ENCODE measurements at regions not wholly inside any gene's neighbourhood (a gene's known extent, or its start where the extent isn't known, plus 50 kb on each side); places are given as distances from the start of the nearest gene placed in this dataset.

GRCh38 chr14:56962444-56963080, 152.3 kb upstream of the OTX2 start:
- no peaks in the 10 kb centered on the region for H3K27me3 ChIP-seq
- no peak overlapping the region for H3K4me3 ChIP-seq
- H3K4me1 ChIP-seq = no peaks in the 10 kb centered on the region
- no peak for DNase-seq (ENCODE audit: low spot score in 2 of 2)
- intact Hi-C loops (cut with DNase I) = loop anchor here (5.0 kb wide), 1 partner anchor 490 kb away; no protein-coding TSS in a partner anchor
- TF ChIP-seq CTCF (IDR thresholded peaks at IDR 0.05) = no peak
- H3K9me3 ChIP-seq = no peaks in the 10 kb centered on the region
- no peaks in the 10 kb centered on the region for H3K36me3 ChIP-seq
- H3K27ac ChIP-seq = no peak overlapping the region

- H3K27ac ChIP-seq = no peak overlapping the region
- no peak for TF ChIP-seq CTCF (IDR thresholded peaks at IDR 0.05)
- H3K27me3 ChIP-seq = no peaks in the 10 kb centered on the region
- H3K36me3 ChIP-seq = no peaks in the 10 kb centered on the region
- H3K9me3 ChIP-seq = no peaks in the 10 kb centered on the region
- H3K4me1 ChIP-seq = no peaks in the 10 kb centered on the region
- no peak for DNase-seq (ENCODE audit: low spot score in 2 of 2)
- no peak overlapping the region for H3K4me3 ChIP-seq
- intact Hi-C loops (cut with DNase I) = loop anchor here (5.0 kb wide), 1 partner anchor 492 kb away; no protein-coding TSS in a partner anchor
These were observed 149.6 kb upstream of the OTX2 start for GRCh38 chr14:56959869-56960268.

- no peak for TF ChIP-seq CTCF (IDR thresholded peaks at IDR 0.05)
- Histone ChIP-seq H3K27me3 (no peaks in the 10 kb centered on the region), H3K4me3 (no peak overlapping the region), H3K36me3 (no peaks in the 10 kb centered on the region), H3K4me1 (no peaks in the 10 kb centered on the region), H3K9me3 (no peaks in the 10 kb centered on the region), H3K27ac (no peak overlapping the region)
- intact Hi-C loops (cut with DNase I) = no loop called here
- DNase-seq (ENCODE audit: low spot score in 2 of 2) = no peak
These were observed 148.8 kb upstream of the OTX2 start for GRCh38 chr14:56959121-56959520.

GRCh38 chr14:56956182-56956581, 145.9 kb upstream of the OTX2 start:
- intact Hi-C loops (cut with DNase I) = no loop called here
- H3K9me3 ChIP-seq = no peaks in the 10 kb centered on the region
- DNase-seq (ENCODE audit: low spot score in 2 of 2) = no peak

DNA sequence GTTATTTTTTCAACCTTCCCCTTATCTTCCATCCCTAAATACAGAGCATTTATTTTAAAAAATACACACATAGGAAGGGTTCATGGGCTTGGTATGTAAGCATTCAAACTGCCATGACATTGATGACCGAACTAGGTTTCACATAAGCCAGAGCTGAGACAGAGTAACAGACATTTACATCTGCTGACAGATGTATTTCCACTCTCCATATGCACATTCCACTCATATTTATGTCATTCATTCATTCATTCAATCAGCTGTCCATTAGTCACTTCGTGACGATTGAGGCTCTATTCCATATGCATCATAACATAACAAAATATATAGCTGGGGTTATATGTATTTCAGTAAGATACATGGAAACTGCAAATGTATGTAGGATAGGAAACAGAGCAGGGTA, 145.5 kb upstream of the OTX2 start:
- no peak overlapping the region for H3K4me3 ChIP-seq
- no peak for TF ChIP-seq CTCF (IDR thresholded peaks at IDR 0.05)
- no peaks in the 10 kb centered on the region for H3K9me3 ChIP-seq
- no peaks in the 10 kb centered on the region for H3K27me3 ChIP-seq
- DNase-seq (ENCODE audit: low spot score in 2 of 2) = no peak
- intact Hi-C loops (cut with DNase I) = no loop called here
- H3K36me3 ChIP-seq = no peaks in the 10 kb centered on the region
- H3K27ac ChIP-seq = no peak overlapping the region
- H3K4me1 ChIP-seq = no peaks in the 10 kb centered on the region

More at GRCh38 chr14:56956182-56956581, 145.9 kb upstream of the OTX2 start:
- Histone ChIP-seq H3K36me3 (no peaks in the 10 kb centered on the region), H3K27me3 (no peaks in the 10 kb centered on the region), H3K4me1 (no peaks in the 10 kb centered on the region), H3K27ac (no peak overlapping the region), H3K4me3 (no peak overlapping the region)
- TF ChIP-seq CTCF (IDR thresholded peaks at IDR 0.05) = no peak

- intact Hi-C loops (cut with DNase I) = no loop called here
- TF ChIP-seq CTCF (IDR thresholded peaks at IDR 0.05) = no peak
- Histone ChIP-seq H3K27ac (no peak overlapping the region), H3K9me3 (no peaks in the 10 kb centered on the region), H3K4me3 (no peak overlapping the region), H3K4me1 (no peaks in the 10 kb centered on the region), H3K36me3 (no peaks in the 10 kb centered on the region), H3K27me3 (no peaks in the 10 kb centered on the region)
- DNase-seq (ENCODE audit: low spot score in 2 of 2) = no peak
These were observed 143.6 kb upstream of the OTX2 start for GRCh38 chr14:56953884-56954283.
